Vagina (tissue), 2 donors: ENCODE measurements at regions not wholly inside any gene's neighbourhood (a gene's known extent, or its start where the extent isn't known, plus 50 kb on each side); places are given as distances from the start of the nearest gene placed in this dataset.

Experiments used
- DNase-seq, 2 donors: peaks; one replicate each; pipeline ENCODE4 v3.0.0-alpha.2; 2017; ENCODE audit errors: extremely low spot score in 2 of 2
- H3K27ac ChIP-seq: fragments of 200-600 bp; sonication (generic); one replicate; pipeline ENCODE4 v1.5.1; 2019
- H3K27me3 ChIP-seq: fragments of 200-600 bp; sonication (generic); one replicate; pipeline ENCODE4 v1.5.1; 2019
- H3K36me3 ChIP-seq, 2 donors: fragments of 200-600 bp; sonication (generic); one replicate each; pipeline ENCODE4 v1.5.1; 2017 to 2019
- H3K4me1 ChIP-seq: fragments of 200-600 bp; sonication (generic); one replicate; pipeline ENCODE4 v1.5.1; 2019
- H3K4me3 ChIP-seq, 2 donors: fragments of 200-600 bp; sonication (generic); 1 replicate in 1 of 2; 2 replicates in 1 of 2; pipeline ENCODE4 v1.5.1; 2016 to 2019
- H3K9me3 ChIP-seq: fragments of 200-600 bp; sonication (generic); one replicate; pipeline ENCODE4 v1.5.1; 2019
- CTCF ChIP-seq, 3 experiments: fragments of 450-650 bp in 2 of 3; fragments of 200-600 bp in 1 of 3; sonication (generic) in 1 of 3; IDR thresholded peaks; one replicate each; pipeline ENCODE4 v1.5.1; 2017 to 2019; ENCODE audit warnings: antibody characterized with exemption in 3 of 3, mild to moderate bottlenecking in 2 of 3, moderate library complexity in 2 of 3
- POLR2A ChIP-seq, 2 donors: fragments of 450-650 bp; IDR thresholded peaks; one replicate each; pipeline ENCODE4 v1.6.1; 2017; ENCODE audit warnings: antibody characterized with exemption in 2 of 2, mild to moderate bottlenecking in 2 of 2, moderate library complexity in 2 of 2
- POLR2AphosphoS5 ChIP-seq, 2 donors: sonication (generic); formaldehyde crosslinking; IDR thresholded peaks; one replicate each; pipeline ENCODE4 v1.9.0; 2017; ENCODE audit warnings: antibody characterized with exemption in 2 of 2, mild to moderate bottlenecking in 2 of 2, low read depth in 1 of 2; ENCODE audit not compliant: insufficient read depth in 1 of 2
- intact Hi-C: fragments of 100-400 bp; cut with DNase I; formaldehyde crosslinking; loops from one replicate; pipeline ENCODE4 v1.15.1; 2023

GRCh38 chr3:110254591-110254990 lies 817.0 kb upstream of the NECTIN3 start:
- no peaks in the 10 kb centered on the region for H3K36me3 ChIP-seq
- intact Hi-C loops = no loop called here
- TF ChIP-seq CTCF (IDR thresholded peaks at IDR 0.05) (no peak), POLR2A (IDR thresholded peaks at IDR 0.05) (no peak), POLR2AphosphoS5 (IDR thresholded peaks at IDR 0.05; ENCODE audit: insufficient read depth in 1 of 2, low read depth in 1 of 2) (no peak)
- H3K9me3 ChIP-seq = no peaks in the 10 kb centered on the region
- H3K27me3 ChIP-seq = no peaks in the 10 kb centered on the region
- DNase-seq = no peak
- H3K4me3 ChIP-seq = no peak overlapping the region
- H3K4me1 ChIP-seq = no peaks in the 10 kb centered on the region
- H3K27ac ChIP-seq = no peak overlapping the region

GRCh38 chr3:110261141-110261540 lies 810.5 kb upstream of the NECTIN3 start:
- intact Hi-C loops = no loop called here
- no peak overlapping the region for H3K4me3 ChIP-seq
- H3K4me1 ChIP-seq = no peaks in the 10 kb centered on the region
- DNase-seq = no peak
- no peak overlapping the region for H3K27ac ChIP-seq
- H3K9me3 ChIP-seq = no peaks in the 10 kb centered on the region
- no peak for TF ChIP-seq CTCF (IDR thresholded peaks at IDR 0.05)
- TF ChIP-seq POLR2AphosphoS5 (IDR thresholded peaks at IDR 0.05; ENCODE audit: insufficient read depth in 1 of 2, low read depth in 1 of 2) = no peak
- TF ChIP-seq POLR2A (IDR thresholded peaks at IDR 0.05) = no peak
- no peaks in the 10 kb centered on the region for H3K27me3 ChIP-seq
- H3K36me3 ChIP-seq = no peaks in the 10 kb centered on the region

- Histone ChIP-seq H3K4me3 (no peak overlapping the region), H3K27ac (no peak overlapping the region), H3K36me3 (no peaks in the 10 kb centered on the region), H3K27me3 (no peaks in the 10 kb centered on the region), H3K9me3 (no peaks in the 10 kb centered on the region), H3K4me1 (no peaks in the 10 kb centered on the region)
- TF ChIP-seq POLR2AphosphoS5 (IDR thresholded peaks at IDR 0.05; ENCODE audit: insufficient read depth in 1 of 2, low read depth in 1 of 2) = no peak
- no peak for DNase-seq
- intact Hi-C loops = no loop called here
These were observed 808.7 kb upstream of the NECTIN3 start for GRCh38 chr3:110262896-110263295.

- Histone ChIP-seq H3K9me3 (no peaks in the 10 kb centered on the region), H3K4me1 (no peaks in the 10 kb centered on the region), H3K27me3 (no peaks in the 10 kb centered on the region), H3K27ac (no peak overlapping the region), H3K4me3 (no peak overlapping the region), H3K36me3 (no peaks in the 10 kb centered on the region)
- no peak for TF ChIP-seq CTCF (IDR thresholded peaks at IDR 0.05)
- TF ChIP-seq POLR2A (IDR thresholded peaks at IDR 0.05) = no peak
- no peak for TF ChIP-seq POLR2AphosphoS5 (IDR thresholded peaks at IDR 0.05; ENCODE audit: insufficient read depth in 1 of 2, low read depth in 1 of 2)
- intact Hi-C loops = no loop called here
- DNase-seq = no peak
These were observed 806.3 kb upstream of the NECTIN3 start for GRCh38 chr3:110265302-110265701.

- Histone ChIP-seq H3K9me3 (no peaks in the 10 kb centered on the region), H3K27me3 (no peaks in the 10 kb centered on the region), H3K27ac (no peak overlapping the region), H3K4me3 (no peak overlapping the region), H3K36me3 (no peaks in the 10 kb centered on the region), H3K4me1 (no peaks in the 10 kb centered on the region)
- no peak for DNase-seq
- intact Hi-C loops = no loop called here
- no peak for TF ChIP-seq POLR2AphosphoS5 (IDR thresholded peaks at IDR 0.05; ENCODE audit: insufficient read depth in 1 of 2, low read depth in 1 of 2)
- no peak for TF ChIP-seq CTCF (IDR thresholded peaks at IDR 0.05)
- no peak for TF ChIP-seq POLR2A (IDR thresholded peaks at IDR 0.05)
These were observed 804.2 kb upstream of the NECTIN3 start for GRCh38 chr3:110267304-110267845.
